PC-9 (cell line): ENCODE measurements at regions not wholly inside any gene's neighbourhood (a gene's known extent, or its start where the extent isn't known, plus 50 kb on each side); places are given as distances from the start of the nearest gene placed in this dataset.

ENCODE experiments used
- BruUV-seq: library from RNA; stranded (reverse); fragments of 400-500 nt; replicated peaks from 2 replicates; lab custom pipeline; 2021; lab: Mats Ljungman, UMichigan
- CTCF ChIA-PET: fragments of 300-600 bp; sonication (Branson Sonifier 250); formaldehyde crosslinking; loops from one replicate; lab custom pipeline; 2022; ENCODE audit warnings: antibody characterized with exemption; lab: Charles Lee
- POLR2A ChIA-PET: fragments of 300-600 bp; sonication (Branson Sonifier 250); formaldehyde crosslinking; loops from one replicate; lab custom pipeline; 2022; ENCODE audit warnings: antibody characterized with exemption; ENCODE audit not compliant: unreplicated experiment; lab: Charles Lee
- DNase-seq, 2 experiments: peaks; one replicate each; pipeline versions ENCODE4 v3.0.0 to v3.0.0-alpha.2; 2015 to 2022; ENCODE audit warnings: mixed read lengths in 1 of 2
- H2AFZ ChIP-seq: fragments of 200-600 bp; sonication (generic); 2 replicates; pipeline ENCODE4 v1.8.1; 2017; ENCODE audit warnings: antibody characterized with exemption
- H3F3A ChIP-seq: fragments of 200-600 bp; sonication (generic); 2 replicates; pipeline ENCODE4 v1.8.1; 2017; ENCODE audit warnings: antibody characterized with exemption, mild to moderate bottlenecking, low read depth; ENCODE audit not compliant: insufficient read depth
- H3K27ac ChIP-seq: fragments of 200-600 bp; sonication (generic); 2 replicates; pipeline ENCODE4 v1.6.1; 2016; ENCODE audit warnings: mixed run types
- H3K27me3 ChIP-seq: fragments of 200-600 bp; sonication (generic); 2 replicates; pipeline ENCODE4 v1.6.1; 2016; ENCODE audit warnings: low read depth, mixed run types; ENCODE audit not compliant: insufficient read depth
- H3K36me3 ChIP-seq: fragments of 200-600 bp; sonication (generic); 2 replicates; pipeline ENCODE4 v1.6.1; 2016; ENCODE audit warnings: low read depth, mixed run types
- H3K4me1 ChIP-seq: fragments of 200-600 bp; sonication (generic); replicated peaks from 2 replicates; pipeline ENCODE4 v1.6.1; 2016; ENCODE audit warnings: mixed run types; ENCODE audit not compliant: insufficient read depth
- H3K4me2 ChIP-seq: fragments of 200-600 bp; sonication (generic); 2 replicates; pipeline ENCODE4 v1.6.1; 2017; ENCODE audit warnings: mixed run types
- H3K4me3 ChIP-seq: fragments of 200-600 bp; sonication (generic); 2 replicates; pipeline ENCODE4 v1.6.1; 2016; ENCODE audit warnings: mixed run types
- H3K79me2 ChIP-seq: fragments of 200-600 bp; sonication (generic); 2 replicates; pipeline ENCODE4 v1.6.1; 2017; ENCODE audit warnings: low read depth, mixed run types
- H3K9me2 ChIP-seq: fragments of 200-600 bp; sonication (generic); 2 replicates; pipeline ENCODE4 v1.8.1; 2017; ENCODE audit warnings: mild to moderate bottlenecking; ENCODE audit not compliant: insufficient read depth
- H3K9me3 ChIP-seq: fragments of 200-600 bp; sonication (generic); 2 replicates; pipeline ENCODE4 v1.8.1; 2016; ENCODE audit warnings: low read depth; ENCODE audit not compliant: insufficient read depth
- H4K20me1 ChIP-seq: fragments of 200-600 bp; sonication (generic); 2 replicates; pipeline ENCODE4 v1.8.1; 2017; ENCODE audit not compliant: insufficient read depth
- EZH2 ChIP-seq: fragments of 200-600 bp; sonication (generic); IDR thresholded peaks from 2 replicates; pipeline ENCODE4 v1.8.0; 2017; ENCODE audit warnings: antibody characterized with exemption, low read depth
- intact Hi-C: fragments of 100-400 bp; cut with micrococcal nuclease; formaldehyde crosslinking; loops from one replicate; pipeline ENCODE4 v1.10.0; 2022; ENCODE audit not compliant: unreplicated experiment
- TF ChIP-seq, protein P1 (sequence below): fragments of 200-600 bp; sonication (generic); conservative IDR thresholded peaks from 2 replicates; pipeline ENCODE4 v1.6.1; 2017; ENCODE audit warnings: mixed run types, antibody characterized with exemption, mild to moderate bottlenecking, moderate library complexity

- no peak overlapping the region for H2AFZ ChIP-seq
- intact Hi-C loops, result no loop called here
- H3K27ac ChIP-seq, result no peak overlapping the region
- H3K4me2 ChIP-seq, result no peak overlapping the region
- no peak overlapping the region for H3K4me3 ChIP-seq
- no peaks in the 10 kb centered on the region for H4K20me1 ChIP-seq
- no peak for DNase-seq
- no peaks in the 10 kb centered on the region for H3K79me2 ChIP-seq
- no TSS peak for BruUV-seq
- ChIA-PET POLR2A (no interaction called here), CTCF (no interaction called here)
- no peaks in the 10 kb centered on the region for H3K27me3 ChIP-seq
- H3K9me2 ChIP-seq, result no peaks in the 10 kb centered on the region
- H3K36me3 ChIP-seq, result no peaks in the 10 kb centered on the region
- no peaks in the 10 kb centered on the region for H3K4me1 ChIP-seq
- H3F3A ChIP-seq, result no peaks in the 10 kb centered on the region
- H3K9me3 ChIP-seq, result no peaks in the 10 kb centered on the region
- TF ChIP-seq, protein P1, sequence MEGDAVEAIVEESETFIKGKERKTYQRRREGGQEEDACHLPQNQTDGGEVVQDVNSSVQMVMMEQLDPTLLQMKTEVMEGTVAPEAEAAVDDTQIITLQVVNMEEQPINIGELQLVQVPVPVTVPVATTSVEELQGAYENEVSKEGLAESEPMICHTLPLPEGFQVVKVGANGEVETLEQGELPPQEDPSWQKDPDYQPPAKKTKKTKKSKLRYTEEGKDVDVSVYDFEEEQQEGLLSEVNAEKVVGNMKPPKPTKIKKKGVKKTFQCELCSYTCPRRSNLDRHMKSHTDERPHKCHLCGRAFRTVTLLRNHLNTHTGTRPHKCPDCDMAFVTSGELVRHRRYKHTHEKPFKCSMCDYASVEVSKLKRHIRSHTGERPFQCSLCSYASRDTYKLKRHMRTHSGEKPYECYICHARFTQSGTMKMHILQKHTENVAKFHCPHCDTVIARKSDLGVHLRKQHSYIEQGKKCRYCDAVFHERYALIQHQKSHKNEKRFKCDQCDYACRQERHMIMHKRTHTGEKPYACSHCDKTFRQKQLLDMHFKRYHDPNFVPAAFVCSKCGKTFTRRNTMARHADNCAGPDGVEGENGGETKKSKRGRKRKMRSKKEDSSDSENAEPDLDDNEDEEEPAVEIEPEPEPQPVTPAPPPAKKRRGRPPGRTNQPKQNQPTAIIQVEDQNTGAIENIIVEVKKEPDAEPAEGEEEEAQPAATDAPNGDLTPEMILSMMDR, result no peak
- no peak for TF ChIP-seq EZH2
Observed at GRCh38 chr2:144233733-144234541, 286.0 kb downstream of the ZEB2 start.

GRCh38 chr2:144233317-144233716, 286.6 kb downstream of the ZEB2 start:
- no TSS peak for BruUV-seq
- CTCF ChIA-PET, result no interaction called here

GRCh38 chr2:144230448-144231085, 289.4 kb downstream of the ZEB2 start:
- H3K79me2 ChIP-seq, result no peaks in the 10 kb centered on the region
- no peaks in the 10 kb centered on the region for H4K20me1 ChIP-seq
- no peak for DNase-seq
- no peak overlapping the region for H3K4me2 ChIP-seq
- no TSS peak for BruUV-seq
- POLR2A ChIA-PET, result interaction anchor here (0.9 kb wide), 1 partner anchor 391 kb away, joined by 5 read pairs; no protein-coding TSS in a partner anchor
- no peaks in the 10 kb centered on the region for H3K9me2 ChIP-seq
- no peaks in the 10 kb centered on the region for H3K9me3 ChIP-seq
- H3K27ac ChIP-seq, result peak overlapping the region; percentile 45
- H3F3A ChIP-seq, result no peaks in the 10 kb centered on the region
- TF ChIP-seq, protein P1, result no peak
- TF ChIP-seq EZH2, result no peak
- no peak overlapping the region for H2AFZ ChIP-seq
- no peaks in the 10 kb centered on the region for H3K27me3 ChIP-seq
- no peak overlapping the region for H3K4me3 ChIP-seq
- H3K4me1 ChIP-seq, result no peaks in the 10 kb centered on the region
- intact Hi-C loops, result no loop called here
- no peaks in the 10 kb centered on the region for H3K36me3 ChIP-seq
- CTCF ChIA-PET, result no interaction called here

More at GRCh38 chr2:144233317-144233716, 286.6 kb downstream of the ZEB2 start:
- POLR2A ChIA-PET, result no interaction called here
- TF ChIP-seq EZH2, result no peak
- TF ChIP-seq, protein P1, result no peak
- H4K20me1 ChIP-seq, result no peaks in the 10 kb centered on the region
- no peaks in the 10 kb centered on the region for H3K9me3 ChIP-seq
- H3K79me2 ChIP-seq, result no peaks in the 10 kb centered on the region
- intact Hi-C loops, result no loop called here
- H3F3A ChIP-seq, result no peaks in the 10 kb centered on the region
- H3K27ac ChIP-seq, result no peak overlapping the region
- no peak overlapping the region for H3K4me3 ChIP-seq
- no peaks in the 10 kb centered on the region for H3K27me3 ChIP-seq
- H3K4me1 ChIP-seq, result no peaks in the 10 kb centered on the region
- no peak overlapping the region for H2AFZ ChIP-seq
- H3K4me2 ChIP-seq, result no peak overlapping the region
- DNase-seq, result no peak
- no peaks in the 10 kb centered on the region for H3K36me3 ChIP-seq
- no peaks in the 10 kb centered on the region for H3K9me2 ChIP-seq
